ENCODE measurements at regions not wholly inside any gene's neighbourhood (a gene's known extent, or its start where the extent isn't known, plus 50 kb on each side); places are given as distances from the start of the nearest gene placed in this dataset.

- TF ChIP-seq POLR2A (IDR thresholded peaks at IDR 0.05; ENCODE audit: borderline replicate concordance, extremely low read depth, insufficient read depth, insufficient read length) = no peak
- no peak for TF ChIP-seq POLR2AphosphoS5 (IDR thresholded peaks at IDR 0.05; ENCODE audit: low read depth, low read length)
- TF ChIP-seq CTCF (IDR thresholded peaks at IDR 0.05 in 2 of 3, conservative IDR thresholded peaks at IDR 0.05 in 1 of 3; ENCODE audit: borderline replicate concordance in 1 of 3, insufficient read depth in 1 of 3, low read depth in 2 of 3, low read length in 2 of 3) = no peak
- TF ChIP-seq MAX (IDR thresholded peaks at IDR 0.05) = no peak
These were observed 219.9 kb upstream of the GRIA4 start for GRCh38 chr11:105389952-105390351.

Measured in HCT116 (cell line).